GM10248 (cell line): ENCODE measurements at regions not wholly inside any gene's neighbourhood (a gene's known extent, or its start where the extent isn't known, plus 50 kb on each side); places are given as distances from the start of the nearest gene placed in this dataset.

ENCODE experiments used
- CTCF ChIA-PET: fragments of 300-600 bp; sonication (Branson Sonifier 250); formaldehyde crosslinking; extraction: SDS; loops from one replicate; lab custom pipeline; 2021; ENCODE audit warnings: antibody characterized with exemption; lab: Yijun Ruan, JAX
- POLR2A ChIA-PET: fragments of 350-650 bp; sonication (Branson Sonifier 250); formaldehyde crosslinking; extraction: SDS; loops from one replicate; lab custom pipeline; 2020; ENCODE audit warnings: antibody characterized with exemption; lab: Yijun Ruan, JAX
- DNase-seq: peaks from one replicate; pipeline ENCODE4 v3.0.0; 2012; ENCODE audit errors: extremely low spot score
- CTCF ChIP-seq: IDR thresholded peaks from 2 replicates; pipeline ENCODE4 v1.5.1; 2012; ENCODE audit warnings: mild to moderate bottlenecking, low read depth; ENCODE audit errors: extremely low read depth, missing control alignments, control extremely low read depth

GRCh38 chrX:4528247-4528646, 814.8 kb upstream of the PRKX start:
- no peak for DNase-seq
- POLR2A ChIA-PET = no interaction called here
- CTCF ChIA-PET = no interaction called here
- no peak for TF ChIP-seq CTCF

GRCh38 chrX:4485912-4486311, 772.5 kb upstream of the PRKX start:
- CTCF ChIA-PET = no interaction called here
- DNase-seq = no peak
- POLR2A ChIA-PET = no interaction called here

GRCh38 chrX:4484266-4484665, 770.8 kb upstream of the PRKX start:
- POLR2A ChIA-PET = no interaction called here
- no peak for DNase-seq
- TF ChIP-seq CTCF = no peak
- CTCF ChIA-PET = no interaction called here

More at GRCh38 chrX:4485912-4486311, 772.5 kb upstream of the PRKX start:
- TF ChIP-seq CTCF = no peak

GRCh38 chrX:4451591-4451990, 738.1 kb upstream of the PRKX start:
- POLR2A ChIA-PET = no interaction called here
- TF ChIP-seq CTCF = no peak
- no peak for DNase-seq
- CTCF ChIA-PET = no interaction called here

GRCh38 chrX:4450177-4450576, 736.7 kb upstream of the PRKX start:
- DNase-seq = no peak
- ChIA-PET CTCF (no interaction called here), POLR2A (no interaction called here)
- TF ChIP-seq CTCF = no peak

GRCh38 chrX:4435905-4436304, 722.5 kb upstream of the PRKX start:
- POLR2A ChIA-PET = no interaction called here
- CTCF ChIA-PET = interaction anchor here (1.0 kb wide), 1 partner anchor 11 kb away, joined by 3 read pairs; no protein-coding TSS in a partner anchor
- no peak for DNase-seq
- no peak for TF ChIP-seq CTCF

- DNase-seq = no peak
- TF ChIP-seq CTCF = no peak
- POLR2A ChIA-PET = no interaction called here
- CTCF ChIA-PET = no interaction called here
These were observed 684.0 kb upstream of the PRKX start for GRCh38 chrX:4397471-4397870.
